Common myeloid progenitor, CD34-positive (primary cell): ENCODE measurements at regions not wholly inside any gene's neighbourhood (a gene's known extent, or its start where the extent isn't known, plus 50 kb on each side); places are given as distances from the start of the nearest gene placed in this dataset.

ENCODE experiments used
- CTCF ChIA-PET: fragments of 350-600 bp; sonication (Branson Sonifier 250); formaldehyde crosslinking; loops from one replicate; lab custom pipeline; 2021; ENCODE audit warnings: antibody characterized with exemption; lab: Charles Lee
- POLR2A ChIA-PET: fragments of 350-600 bp; sonication (Branson Sonifier 250); formaldehyde crosslinking; loops from one replicate; lab custom pipeline; 2021; ENCODE audit warnings: antibody characterized with exemption; lab: Charles Lee
- DNase-seq, 3 donors: peaks; one replicate each; pipeline versions ENCODE4 v3.0.0 to v3.0.0-alpha.2; 2013
- H3K27ac ChIP-seq, 2 experiments: 1 replicate in 1 of 2; 2 replicates in 1 of 2; pipeline ENCODE4 v1.7.0; 2013; ENCODE audit warnings: inconsistent platforms in 2 of 2, low read length in 2 of 2, mild to moderate bottlenecking in 2 of 2, low read depth in 1 of 2, moderate library complexity in 1 of 2; ENCODE audit not compliant: severe bottlenecking in 2 of 2, insufficient read depth in 1 of 2, poor library complexity in 1 of 2
- H3K27me3 ChIP-seq, 5 experiments: replicated peaks in 2 of 5; 1 replicate in 3 of 5; 2 replicates in 2 of 5; pipeline versions ENCODE4 v1.6.1 to v1.7.0; 2013; ENCODE audit warnings: low read length in 4 of 5, mild to moderate bottlenecking in 2 of 5, moderate library complexity in 2 of 5, inconsistent platforms in 1 of 5; ENCODE audit not compliant: insufficient read depth in 5 of 5, control insufficient read depth in 4 of 5
- H3K36me3 ChIP-seq, 4 experiments: 1 replicate in 2 of 4; 2 replicates in 2 of 4; pipeline versions ENCODE4 v1.6.1 to v1.7.0; 2013; ENCODE audit warnings: low read length in 3 of 4, control low read depth in 1 of 4, mild to moderate bottlenecking in 1 of 4; ENCODE audit not compliant: control insufficient read depth in 4 of 4, insufficient read depth in 4 of 4
- H3K4me1 ChIP-seq, 4 experiments: 1 replicate in 3 of 4; 2 replicates in 1 of 4; pipeline versions ENCODE4 v1.6.1 to v1.7.1; 2013; ENCODE audit warnings: low read length in 3 of 4, mild to moderate bottlenecking in 3 of 4, control low read depth in 1 of 4, inconsistent platforms in 1 of 4, moderate library complexity in 1 of 4; ENCODE audit not compliant: control insufficient read depth in 4 of 4, insufficient read depth in 4 of 4; ENCODE audit errors: control extremely low read depth in 1 of 4
- H3K4me3 ChIP-seq, 7 experiments: 1 replicate in 4 of 7; 2 replicates in 3 of 7; pipeline versions ENCODE4 v1.5.1 to v1.7.0; 2013; ENCODE audit warnings: mild to moderate bottlenecking in 7 of 7, low read length in 6 of 7, moderate library complexity in 6 of 7, inconsistent platforms in 2 of 7, low read depth in 2 of 7, control low read depth in 1 of 7; ENCODE audit not compliant: insufficient read depth in 4 of 7, control insufficient read depth in 1 of 7; ENCODE audit errors: extremely low read depth in 1 of 7
- H3K9me3 ChIP-seq, 5 experiments: 1 replicate in 4 of 5; 2 replicates in 1 of 5; pipeline versions ENCODE4 v1.6.1 to v1.7.1; 2013; ENCODE audit warnings: low read length in 4 of 5, mild to moderate bottlenecking in 2 of 5, inconsistent platforms in 1 of 5, low read depth in 1 of 5, moderate library complexity in 1 of 5; ENCODE audit not compliant: control insufficient read depth in 4 of 5, insufficient read depth in 2 of 5; ENCODE audit errors: control extremely low read depth in 1 of 5
- WGBS: methylation state at CpG from one replicate; pipeline ENCODE4 v1.1.5; 2013; ENCODE audit not compliant: insufficient coverage; 5-methylcytosine and 5-hydroxymethylcytosine counted together

- ChIA-PET POLR2A (no interaction called here), CTCF (no interaction called here)
- no peak overlapping the region for H3K4me3 ChIP-seq
- H3K9me3 ChIP-seq: no peaks in the 10 kb centered on the region
- no peak overlapping the region for H3K27ac ChIP-seq
- H3K36me3 ChIP-seq: no peaks in the 10 kb centered on the region
- H3K4me1 ChIP-seq: no peaks in the 10 kb centered on the region
- no peaks in the 10 kb centered on the region for H3K27me3 ChIP-seq
- WGBS: 28% methylated on average over 4 of the region's 5 CpGs
- DNase-seq: no peak
Observed at GRCh38 chr1:214976665-214977064, 105.9 kb upstream of the KCNK2 start.

DNA sequence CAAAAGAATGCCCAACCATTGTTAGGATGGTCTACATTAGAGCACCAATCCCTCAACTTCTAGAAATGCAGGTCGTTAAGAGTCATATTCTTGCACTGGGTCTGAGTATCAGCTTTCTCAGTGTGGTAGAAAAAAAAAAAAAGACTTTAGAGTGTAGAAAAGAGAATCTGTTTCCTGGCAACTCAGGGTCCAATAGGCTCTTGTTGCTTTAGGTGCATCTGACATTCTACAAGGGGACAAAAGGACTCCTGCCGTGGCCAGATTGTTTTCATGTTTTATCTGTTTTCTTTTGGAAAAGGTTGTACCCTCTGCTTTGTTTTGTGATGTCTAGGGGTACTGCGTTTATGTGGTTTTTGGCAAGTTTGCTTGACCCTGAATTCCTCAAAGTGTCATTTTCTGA is 105.4 kb upstream of the KCNK2 start:
- 71% methylated on average over 1 of the region's 3 CpGs for WGBS
- ChIA-PET POLR2A (no interaction called here), CTCF (no interaction called here)
- no peak overlapping the region for H3K4me3 ChIP-seq
- no peaks in the 10 kb centered on the region for H3K9me3 ChIP-seq
- no peaks in the 10 kb centered on the region for H3K4me1 ChIP-seq
- no peaks in the 10 kb centered on the region for H3K27me3 ChIP-seq
- DNase-seq: no peak
- H3K27ac ChIP-seq: no peak overlapping the region
- no peaks in the 10 kb centered on the region for H3K36me3 ChIP-seq

DNA sequence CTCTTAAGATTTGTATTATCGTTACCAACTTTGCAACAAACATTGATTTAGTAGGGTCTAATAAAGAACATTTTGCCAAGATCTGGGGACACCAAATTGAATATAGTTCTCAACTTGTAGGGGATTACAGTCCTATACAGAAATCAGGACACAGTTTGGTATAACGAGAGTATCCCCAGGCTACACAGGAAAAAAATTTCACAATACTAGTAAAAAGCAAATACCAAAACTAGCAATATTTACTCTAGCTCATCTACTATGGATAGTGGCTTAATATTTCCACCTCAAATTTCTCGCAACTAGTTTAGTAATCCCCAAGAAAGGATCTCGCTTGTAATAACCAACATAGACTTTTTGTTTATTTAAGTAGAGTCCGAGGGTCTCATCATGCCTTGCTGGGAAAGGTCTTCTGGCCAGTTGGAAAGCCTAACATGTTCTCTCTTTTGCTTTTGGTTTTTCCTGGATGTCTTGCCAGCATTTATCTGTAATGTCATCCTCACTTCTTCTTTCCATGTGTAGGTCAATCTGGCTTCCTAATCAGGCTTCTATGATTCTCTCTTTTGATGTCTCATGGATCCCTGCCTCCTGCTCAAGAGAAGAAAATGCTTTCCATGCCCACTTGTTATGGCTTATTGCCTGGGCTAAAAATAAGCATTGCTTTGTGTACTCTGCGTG is 104.7 kb upstream of the KCNK2 start:
- 92% methylated on average over 3 of the region's 6 CpGs for WGBS
- H3K4me3 ChIP-seq: no peak overlapping the region
- POLR2A ChIA-PET: no interaction called here
- DNase-seq: no peak
- H3K36me3 ChIP-seq: no peaks in the 10 kb centered on the region
- CTCF ChIA-PET: no interaction called here
- no peaks in the 10 kb centered on the region for H3K27me3 ChIP-seq
- H3K27ac ChIP-seq: no peak overlapping the region
- no peaks in the 10 kb centered on the region for H3K9me3 ChIP-seq
- no peaks in the 10 kb centered on the region for H3K4me1 ChIP-seq

GRCh38 chr1:214979191-214979590 is 103.3 kb upstream of the KCNK2 start:
- Histone ChIP-seq H3K4me1 (no peaks in the 10 kb centered on the region), H3K36me3 (no peaks in the 10 kb centered on the region), H3K4me3 (no peak overlapping the region), H3K27ac (no peak overlapping the region), H3K27me3 (no peaks in the 10 kb centered on the region), H3K9me3 (no peaks in the 10 kb centered on the region)
- ChIA-PET CTCF (no interaction called here), POLR2A (no interaction called here)
- DNase-seq: no peak
- WGBS: 100% methylated on average over 1 of the region's 1 CpG

DNA sequence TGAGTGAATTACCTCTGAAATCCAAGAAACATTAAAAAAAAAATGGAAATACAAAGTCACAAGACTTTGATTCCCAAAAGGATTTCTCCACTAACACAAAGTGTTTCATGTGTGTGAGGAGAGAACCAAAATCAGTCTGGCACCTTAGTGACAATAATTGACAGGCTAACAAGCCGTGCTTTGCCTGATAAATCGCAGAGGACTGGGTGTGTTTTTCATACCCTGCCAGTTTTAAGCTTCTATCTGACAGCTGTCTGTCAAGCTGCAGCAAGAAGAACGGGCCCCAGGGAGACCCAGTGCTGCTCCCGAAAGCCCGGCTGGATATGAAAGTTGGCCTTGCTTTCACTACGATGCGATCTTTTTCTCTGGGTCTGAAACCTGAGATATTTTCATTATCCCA is 101.6 kb upstream of the KCNK2 start:
- Histone ChIP-seq H3K27me3 (no peaks in the 10 kb centered on the region), H3K4me1 (no peaks in the 10 kb centered on the region), H3K4me3 (no peak overlapping the region), H3K9me3 (no peaks in the 10 kb centered on the region), H3K36me3 (no peaks in the 10 kb centered on the region), H3K27ac (no peak overlapping the region)
- no peak for DNase-seq
- ChIA-PET CTCF (no interaction called here), POLR2A (no interaction called here)
- 100% methylated on average over 6 of the region's 7 CpGs for WGBS

DNA sequence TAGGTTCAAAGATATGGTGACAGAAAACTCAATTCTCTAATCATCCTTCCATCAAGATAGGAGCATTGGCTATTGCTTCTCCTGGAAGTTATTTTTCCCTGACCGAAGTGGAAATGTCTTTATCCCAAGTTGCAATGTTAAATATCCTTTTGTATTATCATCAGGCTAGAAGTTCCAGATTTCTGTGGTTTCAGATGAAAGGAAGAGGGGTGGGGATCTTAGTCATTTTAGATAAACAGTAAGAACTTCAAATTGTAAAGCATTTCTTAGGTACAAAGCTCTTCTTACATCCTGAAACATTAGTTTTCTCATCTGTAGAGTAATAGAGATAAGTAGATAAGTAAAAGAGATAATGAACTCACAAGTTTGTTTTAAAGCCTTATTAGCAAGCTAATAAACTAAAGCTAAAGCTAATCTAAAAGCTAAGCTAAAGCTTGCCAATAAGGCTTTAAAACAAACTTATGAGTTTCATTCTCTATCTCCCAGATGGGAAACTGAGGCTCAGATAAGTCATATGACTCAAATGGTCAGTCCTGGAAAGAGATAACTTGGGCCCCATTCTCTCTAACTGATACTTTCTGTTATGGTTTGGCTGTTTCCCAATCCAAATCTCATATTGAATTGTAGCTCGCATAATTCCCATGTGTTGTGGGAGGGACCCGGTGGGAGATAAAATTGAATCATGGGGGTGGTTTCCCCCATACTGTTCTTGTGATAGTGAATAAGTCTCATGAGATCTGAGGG is 99.2 kb upstream of the KCNK2 start:
- no CpG with 5 or more reads among the region's 3 CpGs for WGBS
- no peaks in the 10 kb centered on the region for H3K4me1 ChIP-seq
- H3K9me3 ChIP-seq: no peaks in the 10 kb centered on the region
- H3K27ac ChIP-seq: no peak overlapping the region
- DNase-seq: no peak
- H3K36me3 ChIP-seq: no peaks in the 10 kb centered on the region
- H3K27me3 ChIP-seq: no peaks in the 10 kb centered on the region
- ChIA-PET CTCF (no interaction called here), POLR2A (no interaction called here)
- no peak overlapping the region for H3K4me3 ChIP-seq

DNA sequence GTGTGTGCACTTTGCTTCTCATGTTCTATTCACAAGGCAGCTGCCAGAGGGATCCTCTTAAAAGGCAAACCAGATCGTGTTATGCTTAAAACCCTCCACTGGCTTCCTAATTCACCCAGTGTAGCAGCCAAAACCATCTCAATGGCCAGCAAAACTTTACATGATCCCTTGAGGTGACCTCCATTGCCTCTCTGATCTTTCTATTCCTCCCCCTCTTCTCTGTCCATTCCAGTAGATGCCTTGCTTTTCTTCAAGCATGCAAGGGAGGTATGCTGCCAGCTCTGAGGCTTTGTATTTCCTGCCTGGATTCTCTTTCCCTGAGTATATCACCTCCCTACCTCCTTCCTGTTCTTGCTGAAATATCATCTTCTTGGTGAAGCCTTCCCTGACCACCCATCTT is 93.2 kb upstream of the KCNK2 start:
- H3K9me3 ChIP-seq: no peaks in the 10 kb centered on the region
- ChIA-PET CTCF (no interaction called here), POLR2A (no interaction called here)
- no peak for DNase-seq
- WGBS: 57% methylated on average over 1 of the region's 1 CpG
- no peaks in the 10 kb centered on the region for H3K4me1 ChIP-seq
- no peak overlapping the region for H3K4me3 ChIP-seq
- no peaks in the 10 kb centered on the region for H3K27me3 ChIP-seq
- H3K36me3 ChIP-seq: no peaks in the 10 kb centered on the region
- H3K27ac ChIP-seq: no peak overlapping the region
